Peyer's patch (tissue), 4 donors: ENCODE measurements at regions not wholly inside any gene's neighbourhood (a gene's known extent, or its start where the extent isn't known, plus 50 kb on each side); places are given as distances from the start of the nearest gene placed in this dataset.

Experiments used
- POLR2A ChIP-seq, 2 donors: fragments of 450-650 bp; IDR thresholded peaks; one replicate each; pipeline ENCODE4 v1.5.1; 2017; ENCODE audit warnings: antibody characterized with exemption in 2 of 2, mild to moderate bottlenecking in 2 of 2, moderate library complexity in 2 of 2
- TF ChIP-seq, protein P1 (sequence below), 6 experiments: fragments of 450-650 bp in 4 of 6; fragments of 200-600 bp in 2 of 6; sonication (generic) in 1 of 6; IDR thresholded peaks; one replicate each; pipeline ENCODE4 v1.5.1; 2017 to 2019; ENCODE audit warnings: antibody characterized with exemption in 6 of 6, mild to moderate bottlenecking in 3 of 6, moderate library complexity in 1 of 6

DNA sequence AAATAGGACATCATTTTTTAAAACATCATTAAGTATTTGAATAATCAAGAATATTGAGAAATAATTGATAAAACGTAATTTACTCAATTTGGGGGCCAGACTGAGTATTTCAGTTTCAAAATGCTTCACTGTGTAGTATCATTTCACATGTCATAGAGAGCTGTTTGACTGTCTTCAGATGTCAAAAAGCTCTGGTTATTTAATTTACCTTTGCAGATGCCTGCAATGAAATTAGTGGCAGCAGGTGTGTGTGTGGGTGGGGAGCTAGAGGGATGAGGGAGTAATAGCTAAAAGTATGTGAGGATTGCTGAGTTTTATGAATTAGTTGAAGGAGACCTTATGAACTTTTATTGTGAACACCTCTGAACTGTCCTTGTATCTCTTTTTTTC is 567.2 kb upstream of the MEF2C start:
- TF ChIP-seq, protein P1, sequence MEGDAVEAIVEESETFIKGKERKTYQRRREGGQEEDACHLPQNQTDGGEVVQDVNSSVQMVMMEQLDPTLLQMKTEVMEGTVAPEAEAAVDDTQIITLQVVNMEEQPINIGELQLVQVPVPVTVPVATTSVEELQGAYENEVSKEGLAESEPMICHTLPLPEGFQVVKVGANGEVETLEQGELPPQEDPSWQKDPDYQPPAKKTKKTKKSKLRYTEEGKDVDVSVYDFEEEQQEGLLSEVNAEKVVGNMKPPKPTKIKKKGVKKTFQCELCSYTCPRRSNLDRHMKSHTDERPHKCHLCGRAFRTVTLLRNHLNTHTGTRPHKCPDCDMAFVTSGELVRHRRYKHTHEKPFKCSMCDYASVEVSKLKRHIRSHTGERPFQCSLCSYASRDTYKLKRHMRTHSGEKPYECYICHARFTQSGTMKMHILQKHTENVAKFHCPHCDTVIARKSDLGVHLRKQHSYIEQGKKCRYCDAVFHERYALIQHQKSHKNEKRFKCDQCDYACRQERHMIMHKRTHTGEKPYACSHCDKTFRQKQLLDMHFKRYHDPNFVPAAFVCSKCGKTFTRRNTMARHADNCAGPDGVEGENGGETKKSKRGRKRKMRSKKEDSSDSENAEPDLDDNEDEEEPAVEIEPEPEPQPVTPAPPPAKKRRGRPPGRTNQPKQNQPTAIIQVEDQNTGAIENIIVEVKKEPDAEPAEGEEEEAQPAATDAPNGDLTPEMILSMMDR (IDR thresholded peaks at IDR 0.05), result no peak
- TF ChIP-seq POLR2A (IDR thresholded peaks at IDR 0.05), result no peak
